IgD-negative memory B cell (primary cell): ENCODE measurements at regions not wholly inside any gene's neighbourhood (a gene's known extent, or its start where the extent isn't known, plus 50 kb on each side); places are given as distances from the start of the nearest gene placed in this dataset.
A peak's percentile ranks its signal among the peaks of the same experiment; 100 is the strongest.

ENCODE experiments used
- H3K27ac Mint-ChIP-seq, 3 donors: one replicate each; pipeline ENCODE4 v1.8.0; 2020 to 2022; ENCODE audit warnings: mild to moderate bottlenecking in 3 of 3, mixed read lengths in 3 of 3, moderate library complexity in 1 of 3
- H3K27me3 Mint-ChIP-seq: one replicate; pipeline ENCODE4 v1.8.0; 2021; ENCODE audit warnings: mixed read lengths
- H3K36me3 Mint-ChIP-seq: one replicate; pipeline ENCODE4 v1.8.0; 2020; ENCODE audit warnings: mild to moderate bottlenecking, mixed read lengths
- H3K4me1 Mint-ChIP-seq, 3 donors: one replicate each; pipeline ENCODE4 v1.8.0; 2020 to 2022; ENCODE audit warnings: mixed read lengths in 3 of 3, mild to moderate bottlenecking in 1 of 3
- H3K4me3 Mint-ChIP-seq, 4 donors: one replicate each; pipeline ENCODE4 v1.8.0; 2020 to 2022; ENCODE audit warnings: mild to moderate bottlenecking in 4 of 4, mixed read lengths in 4 of 4, moderate library complexity in 3 of 4
- H3K9me3 Mint-ChIP-seq, 3 donors: one replicate each; pipeline ENCODE4 v1.8.0; 2020 to 2021; ENCODE audit warnings: mixed read lengths in 3 of 3, mild to moderate bottlenecking in 1 of 3

- Mint-ChIP-seq H3K27ac (no peak overlapping the region), H3K27me3 (no peaks in the 10 kb centered on the region), H3K9me3 (no peaks in the 10 kb centered on the region), H3K4me3 (no peak overlapping the region), H3K4me1 (no peaks in the 10 kb centered on the region), H3K36me3 (no peaks in the 10 kb centered on the region)
Measured at GRCh38 chr17:33481652-33482051, 188.6 kb upstream of the ASIC2 start.

DNA sequence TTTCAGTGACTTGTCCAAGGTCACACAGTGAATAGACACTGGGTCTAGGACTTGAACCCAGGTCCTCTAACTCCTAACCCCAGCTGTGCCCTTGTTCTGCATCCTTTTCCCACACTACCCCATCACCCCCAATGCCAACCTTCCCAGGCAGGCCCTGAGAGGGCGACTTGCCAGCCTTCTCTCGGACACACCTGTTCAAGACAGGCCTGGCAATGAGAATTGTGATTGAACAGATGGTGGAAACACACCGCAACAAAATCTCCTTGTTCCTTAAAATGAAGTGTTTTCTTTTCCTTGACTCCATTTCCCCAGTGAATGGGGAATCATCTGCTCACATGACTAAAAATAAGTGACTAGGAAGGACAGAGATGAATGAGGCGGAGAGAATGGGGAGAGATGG is 189.5 kb upstream of the ASIC2 start:
- peaks cover 1% of the 10 kb centered on the region for H3K27me3 Mint-ChIP-seq
- no peak overlapping the region for H3K27ac Mint-ChIP-seq
- no peaks in the 10 kb centered on the region for H3K4me1 Mint-ChIP-seq
- H3K9me3 Mint-ChIP-seq = no peaks in the 10 kb centered on the region
- no peaks in the 10 kb centered on the region for H3K36me3 Mint-ChIP-seq
- no peak overlapping the region for H3K4me3 Mint-ChIP-seq

- Mint-ChIP-seq H3K27ac (no peak overlapping the region), H3K4me1 (no peaks in the 10 kb centered on the region), H3K36me3 (no peaks in the 10 kb centered on the region), H3K9me3 (no peaks in the 10 kb centered on the region), H3K27me3 (peaks cover 1% of the 10 kb centered on the region), H3K4me3 (no peak overlapping the region)
Measured at GRCh38 chr17:33484559-33484958, 191.5 kb upstream of the ASIC2 start.

- Mint-ChIP-seq H3K4me3 (no peak overlapping the region), H3K36me3 (no peaks in the 10 kb centered on the region), H3K27me3 (peaks cover 1% of the 10 kb centered on the region), H3K4me1 (no peaks in the 10 kb centered on the region), H3K27ac (no peak overlapping the region), H3K9me3 (peaks cover 0 to 2% (median 0%) of the 10 kb centered on the region in 3 donors)
Measured at GRCh38 chr17:33486135-33486885, 193.2 kb upstream of the ASIC2 start.

DNA sequence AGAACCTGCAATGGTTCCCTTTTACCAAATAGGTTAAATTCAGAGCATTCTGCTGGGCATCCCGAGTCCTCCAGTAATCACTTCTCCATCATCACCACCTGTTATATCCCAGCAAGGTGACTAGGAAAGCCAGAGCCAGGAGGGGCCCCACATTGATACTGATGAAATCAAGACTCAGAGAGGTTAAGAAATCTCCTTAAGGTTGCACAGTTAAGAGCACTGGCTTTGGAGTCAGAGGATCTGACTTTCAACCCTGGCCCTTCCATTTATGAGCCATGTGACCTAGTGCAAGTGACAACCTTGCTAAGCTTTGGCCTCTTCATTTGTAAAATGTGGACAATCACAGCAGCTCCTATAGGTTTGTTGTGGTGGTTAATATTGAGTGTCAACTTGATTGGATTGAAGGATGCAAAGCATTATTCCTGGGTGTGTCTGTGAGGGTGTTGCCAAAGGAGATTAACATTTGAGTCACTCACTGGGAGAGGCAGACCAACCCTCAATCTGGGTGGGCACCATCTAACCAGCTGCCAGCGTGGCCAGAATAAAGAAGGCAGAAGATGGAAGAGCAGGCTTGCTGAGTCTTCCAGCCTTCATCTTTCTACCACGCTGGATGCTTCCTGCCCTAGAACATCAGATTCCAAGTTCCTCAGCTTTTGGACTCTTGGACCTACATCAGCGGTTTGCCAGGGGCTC is 194.2 kb upstream of the ASIC2 start:
- Mint-ChIP-seq H3K27ac (peak overlapping the region in 1 of 3 donors; percentile 57), H3K4me1 (no peaks in the 10 kb centered on the region), H3K27me3 (peaks cover 1% of the 10 kb centered on the region), H3K9me3 (peaks cover 0 to 2% (median 0%) of the 10 kb centered on the region in 3 donors), H3K4me3 (no peak overlapping the region), H3K36me3 (no peaks in the 10 kb centered on the region)

DNA sequence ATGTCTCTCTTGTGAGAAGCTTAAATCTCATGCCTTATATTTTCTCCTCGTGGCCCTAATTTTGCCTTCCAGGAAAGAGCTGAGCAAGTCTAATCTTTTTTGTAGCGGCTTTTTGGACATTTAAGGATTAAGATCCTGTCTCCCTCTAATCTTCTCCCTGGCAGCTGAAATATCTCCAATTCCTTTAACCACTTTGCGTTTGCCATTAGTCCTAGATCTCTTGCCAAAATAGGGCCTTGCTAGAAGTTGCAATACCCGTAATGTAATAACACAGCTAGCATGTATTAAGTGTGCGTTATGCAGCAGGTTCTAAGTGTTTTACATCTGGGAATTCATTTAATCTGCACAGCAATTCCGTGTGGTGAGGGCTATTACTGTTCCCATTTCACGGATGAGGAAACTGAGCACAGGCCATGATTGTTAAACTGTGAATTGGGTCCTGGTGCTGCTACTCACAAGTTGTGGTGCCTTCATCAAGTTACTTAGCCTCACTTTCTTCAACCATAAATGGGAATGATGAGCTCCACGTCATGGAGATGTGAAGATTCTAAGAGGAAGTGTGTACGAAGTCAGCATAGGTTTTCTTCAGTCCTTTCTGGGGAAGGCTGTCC is 198.9 kb upstream of the ASIC2 start:
- H3K27ac Mint-ChIP-seq = no peak overlapping the region

GRCh38 chr17:33492731-33493265 is 199.7 kb upstream of the ASIC2 start:
- no peak overlapping the region for H3K27ac Mint-ChIP-seq
- peak overlapping the region in 1 of 4 donors; percentile 5 for H3K4me3 Mint-ChIP-seq
- H3K9me3 Mint-ChIP-seq = peaks cover 0 to 3% (median 0%) of the 10 kb centered on the region in 3 donors
- no peaks in the 10 kb centered on the region for H3K36me3 Mint-ChIP-seq
- H3K4me1 Mint-ChIP-seq = no peaks in the 10 kb centered on the region
- peaks cover 1% of the 10 kb centered on the region for H3K27me3 Mint-ChIP-seq

More for the DNA sequence above, 198.9 kb upstream of the ASIC2 start:
- Mint-ChIP-seq H3K9me3 (peaks cover 0 to 3% (median 0%) of the 10 kb centered on the region in 3 donors), H3K4me3 (no peak overlapping the region), H3K27me3 (peaks cover 1% of the 10 kb centered on the region), H3K4me1 (no peaks in the 10 kb centered on the region), H3K36me3 (no peaks in the 10 kb centered on the region)

- peaks cover 0 to 3% (median 0%) of the 10 kb centered on the region in 3 donors for H3K9me3 Mint-ChIP-seq
- no peak overlapping the region for H3K4me3 Mint-ChIP-seq
- no peaks in the 10 kb centered on the region for H3K36me3 Mint-ChIP-seq
- H3K27me3 Mint-ChIP-seq = peaks cover 2% of the 10 kb centered on the region
- no peak overlapping the region for H3K27ac Mint-ChIP-seq
- H3K4me1 Mint-ChIP-seq = no peaks in the 10 kb centered on the region
Measured at GRCh38 chr17:33493566-33493965, 200.5 kb upstream of the ASIC2 start.

DNA sequence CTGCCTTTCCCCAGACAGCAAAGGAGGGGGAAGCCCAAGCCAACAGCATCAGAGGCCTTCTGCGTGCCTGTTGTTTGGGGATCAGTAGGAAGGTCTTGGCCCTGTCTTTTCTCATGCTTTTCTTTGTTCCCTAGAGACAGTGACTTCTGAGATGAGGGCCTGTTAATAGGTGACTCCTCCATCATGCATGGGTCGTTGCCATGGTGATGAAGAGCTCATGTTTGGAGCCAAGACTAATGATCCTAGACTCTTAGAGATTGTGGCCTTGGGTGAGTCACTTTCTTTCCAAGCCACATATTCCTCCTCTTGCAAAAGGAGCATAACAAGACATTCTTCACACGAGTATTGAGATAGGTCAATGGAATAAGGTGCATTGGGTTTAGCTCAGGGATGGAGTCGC is 201.1 kb upstream of the ASIC2 start:
- Mint-ChIP-seq H3K4me3 (no peak overlapping the region), H3K27ac (no peak overlapping the region), H3K36me3 (no peaks in the 10 kb centered on the region), H3K9me3 (peaks cover 0 to 3% (median 0%) of the 10 kb centered on the region in 3 donors), H3K27me3 (peaks cover 2% of the 10 kb centered on the region), H3K4me1 (no peaks in the 10 kb centered on the region)

DNA sequence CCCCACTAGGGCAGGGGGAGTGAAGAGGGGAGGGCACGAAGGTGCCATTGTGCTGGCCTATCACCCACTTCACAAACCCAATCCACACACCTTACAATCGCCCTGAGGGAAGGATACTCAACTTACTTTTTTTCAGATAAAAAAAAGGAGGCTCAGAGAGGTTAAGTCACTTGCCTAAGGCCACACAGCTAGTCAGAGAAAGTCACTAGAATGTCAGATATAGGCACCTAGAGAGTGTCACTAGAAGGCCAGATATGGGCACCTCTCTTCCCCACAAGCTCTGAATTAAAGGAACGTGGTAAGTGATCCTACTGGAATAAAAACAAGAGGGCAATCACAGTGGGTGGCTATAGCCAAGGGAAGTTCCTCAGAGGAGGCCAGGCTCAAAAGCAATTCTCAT is 204.5 kb upstream of the ASIC2 start:
- Mint-ChIP-seq H3K36me3 (no peaks in the 10 kb centered on the region), H3K27me3 (peaks cover 3% of the 10 kb centered on the region), H3K4me3 (no peak overlapping the region), H3K4me1 (no peaks in the 10 kb centered on the region), H3K9me3 (peaks cover 0 to 2% (median 0%) of the 10 kb centered on the region in 3 donors), H3K27ac (no peak overlapping the region)

- H3K36me3 Mint-ChIP-seq = no peaks in the 10 kb centered on the region
- no peak overlapping the region for H3K4me3 Mint-ChIP-seq
- no peak overlapping the region for H3K27ac Mint-ChIP-seq
- peaks cover 0 to 2% (median 0%) of the 10 kb centered on the region in 3 donors for H3K9me3 Mint-ChIP-seq
- no peaks in the 10 kb centered on the region for H3K4me1 Mint-ChIP-seq
- H3K27me3 Mint-ChIP-seq = peaks cover 3% of the 10 kb centered on the region
Measured at GRCh38 chr17:33498069-33498468, 205.0 kb upstream of the ASIC2 start.

- H3K27ac Mint-ChIP-seq = no peak overlapping the region
- H3K9me3 Mint-ChIP-seq = peaks cover 0 to 2% (median 0%) of the 10 kb centered on the region in 3 donors
- no peaks in the 10 kb centered on the region for H3K4me1 Mint-ChIP-seq
- H3K36me3 Mint-ChIP-seq = no peaks in the 10 kb centered on the region
- H3K4me3 Mint-ChIP-seq = no peak overlapping the region
- peaks cover 3% of the 10 kb centered on the region for H3K27me3 Mint-ChIP-seq
Measured at GRCh38 chr17:33499040-33499439, 205.9 kb upstream of the ASIC2 start.

- Mint-ChIP-seq H3K36me3 (no peaks in the 10 kb centered on the region), H3K4me1 (no peaks in the 10 kb centered on the region), H3K4me3 (no peak overlapping the region), H3K27ac (no peak overlapping the region), H3K9me3 (peaks cover 0 to 2% (median 0%) of the 10 kb centered on the region in 3 donors), H3K27me3 (peaks cover 3% of the 10 kb centered on the region)
Measured at GRCh38 chr17:33500151-33500550, 207.1 kb upstream of the ASIC2 start.

DNA sequence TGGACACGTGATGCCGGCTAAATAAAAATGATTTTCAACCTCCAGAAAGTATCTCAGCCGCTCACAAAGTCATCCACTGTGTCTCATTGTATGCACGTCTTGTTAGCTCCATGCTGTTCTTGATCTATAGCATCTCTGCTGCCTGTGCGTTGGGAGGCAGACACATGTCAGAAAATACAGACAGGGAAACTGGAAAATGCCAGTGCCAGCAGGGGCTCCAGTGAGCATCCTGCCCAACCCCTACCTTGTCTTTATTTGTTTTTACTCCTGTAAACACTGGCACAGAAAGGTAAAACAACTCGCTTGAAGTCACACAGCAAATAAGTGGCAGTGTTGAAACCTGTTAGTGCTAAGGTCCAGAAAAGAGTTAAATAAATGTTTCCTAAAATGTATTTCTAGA is 208.1 kb upstream of the ASIC2 start:
- Mint-ChIP-seq H3K36me3 (no peaks in the 10 kb centered on the region), H3K27me3 (peaks cover 3% of the 10 kb centered on the region), H3K9me3 (no peaks in the 10 kb centered on the region), H3K4me1 (no peaks in the 10 kb centered on the region), H3K4me3 (no peak overlapping the region), H3K27ac (no peak overlapping the region)

DNA sequence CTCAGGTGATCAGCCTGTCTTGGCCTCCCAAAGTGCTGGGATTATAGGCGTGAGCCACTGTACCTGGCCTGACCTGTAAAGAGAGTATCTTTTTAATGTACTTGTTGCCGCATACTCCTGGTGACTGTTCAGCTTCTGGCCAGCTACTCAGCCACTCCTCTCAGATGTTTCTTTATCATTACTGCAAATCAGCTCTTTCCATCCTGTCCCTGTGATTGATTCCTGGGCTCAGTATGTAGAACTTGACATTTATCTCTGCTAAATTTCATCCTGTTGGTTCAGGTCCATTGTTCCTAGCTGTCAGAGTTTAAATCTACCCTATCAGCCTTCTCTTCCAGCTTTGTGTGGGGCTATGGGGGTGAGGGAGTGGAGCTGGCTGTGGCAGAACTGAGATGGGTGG is 211.5 kb upstream of the ASIC2 start:
- Mint-ChIP-seq H3K4me1 (no peaks in the 10 kb centered on the region), H3K27ac (no peak overlapping the region), H3K27me3 (peaks cover 4% of the 10 kb centered on the region), H3K36me3 (no peaks in the 10 kb centered on the region), H3K9me3 (no peaks in the 10 kb centered on the region), H3K4me3 (no peak overlapping the region)
